ENCODE measurements at regions not wholly inside any gene's neighbourhood (a gene's known extent, or its start where the extent isn't known, plus 50 kb on each side); places are given as distances from the start of the nearest gene placed in this dataset.

DNA sequence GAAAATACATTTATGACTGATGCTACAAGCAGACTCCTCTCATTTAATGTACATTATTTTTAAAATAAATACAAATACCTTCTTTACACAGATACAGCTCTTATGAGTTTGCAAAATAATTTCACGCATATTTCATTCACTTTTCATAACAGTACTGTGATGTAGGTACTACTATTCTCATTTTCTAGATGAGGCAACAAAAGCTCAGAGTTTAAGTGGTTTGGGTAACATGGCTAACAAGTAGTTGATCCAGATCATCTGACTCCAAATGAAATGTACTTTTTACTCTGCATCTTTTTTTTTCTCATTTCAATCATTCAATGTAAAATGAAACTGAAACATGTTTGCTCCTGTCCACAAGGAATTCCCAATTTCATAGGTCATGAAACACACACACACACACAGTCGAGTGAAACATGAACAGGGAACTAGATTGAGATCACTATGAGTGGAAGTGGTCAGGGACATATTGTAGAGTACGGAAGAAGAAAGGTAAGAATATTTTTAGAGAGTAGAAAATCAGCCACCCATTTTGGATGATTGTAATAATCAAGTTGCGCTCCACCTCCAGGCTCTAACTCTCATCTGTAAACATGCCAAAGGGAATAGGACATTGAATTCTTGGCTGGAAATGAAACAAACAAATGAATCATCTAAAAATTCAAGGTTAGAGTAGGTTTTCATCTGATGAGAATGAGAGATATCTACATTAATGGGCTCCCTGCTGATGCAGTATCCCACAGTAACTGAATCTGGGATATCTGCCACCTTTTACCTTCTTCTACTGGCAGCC, 92.4 kb downstream of the CLDN1 start:
- Histone ChIP-seq H3F3A (replicated peaks; ENCODE audit: low read depth) (no peaks in the 10 kb centered on the region), H3K4me2 (no peak overlapping the region), H3K4me1 (ENCODE audit: insufficient read depth) (no peaks in the 10 kb centered on the region), H3K4me3 (no peak overlapping the region), H3K27ac (ENCODE audit: low read depth) (no peak overlapping the region), H2AFZ (no peak overlapping the region), H3K79me2 (replicated peaks; ENCODE audit: insufficient read depth) (no peaks in the 10 kb centered on the region), H3K27me3 (ENCODE audit: insufficient read depth) (no peaks in the 10 kb centered on the region), H3K9me2 (ENCODE audit: insufficient read depth) (no peaks in the 10 kb centered on the region), H3K36me3 (ENCODE audit: insufficient read depth) (no peaks in the 10 kb centered on the region), H4K20me1 (replicated peaks; ENCODE audit: insufficient read depth) (no peaks in the 10 kb centered on the region)
- H3K9me3 Mint-ChIP-seq: no peaks in the 10 kb centered on the region
- H3K4me1 Mint-ChIP-seq: no peaks in the 10 kb centered on the region; the same call in 2 of the 3 replicates
- no peak overlapping the region for H3K4me3 Mint-ChIP-seq
- no peaks in the 10 kb centered on the region for H3K27me3 Mint-ChIP-seq (ENCODE audit: insufficient read depth, low read depth, poor library complexity)
- H3K36me3 Mint-ChIP-seq (ENCODE audit: low read depth): no peaks in the 10 kb centered on the region
- DNase-seq (ENCODE audit: low spot score) (no peak), ATAC-seq (no peak)
- H3K27ac Mint-ChIP-seq: no peak overlapping the region
- TF ChIP-seq CREB1 (CRISPR knock-in tag; IDR thresholded peaks at IDR 0.05; ENCODE audit: low read depth) (no peak), ZNF331 (CRISPR knock-in tag; IDR thresholded peaks at IDR 0.05; ENCODE audit: low read depth) (no peak)

DNA sequence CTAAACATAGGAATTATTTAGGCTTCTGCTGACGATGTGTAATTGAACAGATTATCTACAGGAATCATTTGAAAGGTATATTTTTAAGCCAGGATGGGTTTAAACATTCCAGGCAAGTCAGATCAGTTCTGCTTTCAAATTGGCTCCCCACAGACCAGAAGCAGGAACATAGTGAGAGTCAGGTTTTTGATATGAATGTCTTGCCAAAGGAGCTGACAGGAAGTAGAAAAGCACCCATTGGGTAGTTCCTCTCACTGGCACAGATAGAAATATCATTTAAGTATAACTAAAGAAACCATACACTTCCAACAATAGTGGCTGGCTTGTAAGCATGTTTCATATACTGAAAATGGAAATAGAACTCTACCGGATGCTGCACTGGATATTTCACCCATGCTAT, 95.2 kb downstream of the CLDN1 start:
- Histone ChIP-seq H2AFZ (no peak overlapping the region), H4K20me1 (replicated peaks; ENCODE audit: insufficient read depth) (no peaks in the 10 kb centered on the region), H3K79me2 (replicated peaks; ENCODE audit: insufficient read depth) (no peaks in the 10 kb centered on the region), H3F3A (replicated peaks; ENCODE audit: low read depth) (no peaks in the 10 kb centered on the region), H3K9me2 (ENCODE audit: insufficient read depth) (no peaks in the 10 kb centered on the region), H3K27ac (ENCODE audit: low read depth) (no peak overlapping the region), H3K36me3 (ENCODE audit: insufficient read depth) (no peaks in the 10 kb centered on the region), H3K27me3 (ENCODE audit: insufficient read depth) (no peaks in the 10 kb centered on the region), H3K4me2 (no peak overlapping the region), H3K4me3 (no peak overlapping the region), H3K4me1 (ENCODE audit: insufficient read depth) (no peaks in the 10 kb centered on the region)
- no peaks in the 10 kb centered on the region for H3K36me3 Mint-ChIP-seq (ENCODE audit: low read depth)
- peaks cover 2% of the 10 kb centered on the region for H3K27me3 Mint-ChIP-seq (ENCODE audit: insufficient read depth, low read depth, poor library complexity)
- no peak overlapping the region for H3K4me3 Mint-ChIP-seq
- no peaks in the 10 kb centered on the region; the same call in 2 of the 3 replicates for H3K4me1 Mint-ChIP-seq
- no peaks in the 10 kb centered on the region for H3K9me3 Mint-ChIP-seq
- no peak overlapping the region for H3K27ac Mint-ChIP-seq
- DNase-seq (ENCODE audit: low spot score): no peak
- ATAC-seq: no peak
- TF ChIP-seq JUNB (IDR thresholded peaks at IDR 0.05; ENCODE audit: unreplicated experiment): no peak
- no peak for TF ChIP-seq EZH2phosphoT487 (IDR thresholded peaks at IDR 0.05; ENCODE audit: unreplicated experiment)
- no peak for TF ChIP-seq ZNF114 (CRISPR knock-in tag; IDR thresholded peaks at IDR 0.05)
- TF ChIP-seq, protein P1, sequence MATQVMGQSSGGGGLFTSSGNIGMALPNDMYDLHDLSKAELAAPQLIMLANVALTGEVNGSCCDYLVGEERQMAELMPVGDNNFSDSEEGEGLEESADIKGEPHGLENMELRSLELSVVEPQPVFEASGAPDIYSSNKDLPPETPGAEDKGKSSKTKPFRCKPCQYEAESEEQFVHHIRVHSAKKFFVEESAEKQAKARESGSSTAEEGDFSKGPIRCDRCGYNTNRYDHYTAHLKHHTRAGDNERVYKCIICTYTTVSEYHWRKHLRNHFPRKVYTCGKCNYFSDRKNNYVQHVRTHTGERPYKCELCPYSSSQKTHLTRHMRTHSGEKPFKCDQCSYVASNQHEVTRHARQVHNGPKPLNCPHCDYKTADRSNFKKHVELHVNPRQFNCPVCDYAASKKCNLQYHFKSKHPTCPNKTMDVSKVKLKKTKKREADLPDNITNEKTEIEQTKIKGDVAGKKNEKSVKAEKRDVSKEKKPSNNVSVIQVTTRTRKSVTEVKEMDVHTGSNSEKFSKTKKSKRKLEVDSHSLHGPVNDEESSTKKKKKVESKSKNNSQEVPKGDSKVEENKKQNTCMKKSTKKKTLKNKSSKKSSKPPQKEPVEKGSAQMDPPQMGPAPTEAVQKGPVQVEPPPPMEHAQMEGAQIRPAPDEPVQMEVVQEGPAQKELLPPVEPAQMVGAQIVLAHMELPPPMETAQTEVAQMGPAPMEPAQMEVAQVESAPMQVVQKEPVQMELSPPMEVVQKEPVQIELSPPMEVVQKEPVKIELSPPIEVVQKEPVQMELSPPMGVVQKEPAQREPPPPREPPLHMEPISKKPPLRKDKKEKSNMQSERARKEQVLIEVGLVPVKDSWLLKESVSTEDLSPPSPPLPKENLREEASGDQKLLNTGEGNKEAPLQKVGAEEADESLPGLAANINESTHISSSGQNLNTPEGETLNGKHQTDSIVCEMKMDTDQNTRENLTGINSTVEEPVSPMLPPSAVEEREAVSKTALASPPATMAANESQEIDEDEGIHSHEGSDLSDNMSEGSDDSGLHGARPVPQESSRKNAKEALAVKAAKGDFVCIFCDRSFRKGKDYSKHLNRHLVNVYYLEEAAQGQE (IDR thresholded peaks at IDR 0.05; ENCODE audit: unreplicated experiment): no peak
- no peak for TF ChIP-seq STAT1 (IDR thresholded peaks at IDR 0.05; ENCODE audit: unreplicated experiment)
- no peak for TF ChIP-seq CREB1 (CRISPR knock-in tag; IDR thresholded peaks at IDR 0.05; ENCODE audit: low read depth)
- TF ChIP-seq, protein P2, sequence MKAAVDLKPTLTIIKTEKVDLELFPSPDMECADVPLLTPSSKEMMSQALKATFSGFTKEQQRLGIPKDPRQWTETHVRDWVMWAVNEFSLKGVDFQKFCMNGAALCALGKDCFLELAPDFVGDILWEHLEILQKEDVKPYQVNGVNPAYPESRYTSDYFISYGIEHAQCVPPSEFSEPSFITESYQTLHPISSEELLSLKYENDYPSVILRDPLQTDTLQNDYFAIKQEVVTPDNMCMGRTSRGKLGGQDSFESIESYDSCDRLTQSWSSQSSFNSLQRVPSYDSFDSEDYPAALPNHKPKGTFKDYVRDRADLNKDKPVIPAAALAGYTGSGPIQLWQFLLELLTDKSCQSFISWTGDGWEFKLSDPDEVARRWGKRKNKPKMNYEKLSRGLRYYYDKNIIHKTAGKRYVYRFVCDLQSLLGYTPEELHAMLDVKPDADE (IDR thresholded peaks at IDR 0.05): no peak
- no peak for TF ChIP-seq ZNF331 (CRISPR knock-in tag; IDR thresholded peaks at IDR 0.05; ENCODE audit: low read depth)
- no peak for TF ChIP-seq POLR2AphosphoS5 (IDR thresholded peaks at IDR 0.05; ENCODE audit: low read depth)
- TF ChIP-seq, protein P3, sequence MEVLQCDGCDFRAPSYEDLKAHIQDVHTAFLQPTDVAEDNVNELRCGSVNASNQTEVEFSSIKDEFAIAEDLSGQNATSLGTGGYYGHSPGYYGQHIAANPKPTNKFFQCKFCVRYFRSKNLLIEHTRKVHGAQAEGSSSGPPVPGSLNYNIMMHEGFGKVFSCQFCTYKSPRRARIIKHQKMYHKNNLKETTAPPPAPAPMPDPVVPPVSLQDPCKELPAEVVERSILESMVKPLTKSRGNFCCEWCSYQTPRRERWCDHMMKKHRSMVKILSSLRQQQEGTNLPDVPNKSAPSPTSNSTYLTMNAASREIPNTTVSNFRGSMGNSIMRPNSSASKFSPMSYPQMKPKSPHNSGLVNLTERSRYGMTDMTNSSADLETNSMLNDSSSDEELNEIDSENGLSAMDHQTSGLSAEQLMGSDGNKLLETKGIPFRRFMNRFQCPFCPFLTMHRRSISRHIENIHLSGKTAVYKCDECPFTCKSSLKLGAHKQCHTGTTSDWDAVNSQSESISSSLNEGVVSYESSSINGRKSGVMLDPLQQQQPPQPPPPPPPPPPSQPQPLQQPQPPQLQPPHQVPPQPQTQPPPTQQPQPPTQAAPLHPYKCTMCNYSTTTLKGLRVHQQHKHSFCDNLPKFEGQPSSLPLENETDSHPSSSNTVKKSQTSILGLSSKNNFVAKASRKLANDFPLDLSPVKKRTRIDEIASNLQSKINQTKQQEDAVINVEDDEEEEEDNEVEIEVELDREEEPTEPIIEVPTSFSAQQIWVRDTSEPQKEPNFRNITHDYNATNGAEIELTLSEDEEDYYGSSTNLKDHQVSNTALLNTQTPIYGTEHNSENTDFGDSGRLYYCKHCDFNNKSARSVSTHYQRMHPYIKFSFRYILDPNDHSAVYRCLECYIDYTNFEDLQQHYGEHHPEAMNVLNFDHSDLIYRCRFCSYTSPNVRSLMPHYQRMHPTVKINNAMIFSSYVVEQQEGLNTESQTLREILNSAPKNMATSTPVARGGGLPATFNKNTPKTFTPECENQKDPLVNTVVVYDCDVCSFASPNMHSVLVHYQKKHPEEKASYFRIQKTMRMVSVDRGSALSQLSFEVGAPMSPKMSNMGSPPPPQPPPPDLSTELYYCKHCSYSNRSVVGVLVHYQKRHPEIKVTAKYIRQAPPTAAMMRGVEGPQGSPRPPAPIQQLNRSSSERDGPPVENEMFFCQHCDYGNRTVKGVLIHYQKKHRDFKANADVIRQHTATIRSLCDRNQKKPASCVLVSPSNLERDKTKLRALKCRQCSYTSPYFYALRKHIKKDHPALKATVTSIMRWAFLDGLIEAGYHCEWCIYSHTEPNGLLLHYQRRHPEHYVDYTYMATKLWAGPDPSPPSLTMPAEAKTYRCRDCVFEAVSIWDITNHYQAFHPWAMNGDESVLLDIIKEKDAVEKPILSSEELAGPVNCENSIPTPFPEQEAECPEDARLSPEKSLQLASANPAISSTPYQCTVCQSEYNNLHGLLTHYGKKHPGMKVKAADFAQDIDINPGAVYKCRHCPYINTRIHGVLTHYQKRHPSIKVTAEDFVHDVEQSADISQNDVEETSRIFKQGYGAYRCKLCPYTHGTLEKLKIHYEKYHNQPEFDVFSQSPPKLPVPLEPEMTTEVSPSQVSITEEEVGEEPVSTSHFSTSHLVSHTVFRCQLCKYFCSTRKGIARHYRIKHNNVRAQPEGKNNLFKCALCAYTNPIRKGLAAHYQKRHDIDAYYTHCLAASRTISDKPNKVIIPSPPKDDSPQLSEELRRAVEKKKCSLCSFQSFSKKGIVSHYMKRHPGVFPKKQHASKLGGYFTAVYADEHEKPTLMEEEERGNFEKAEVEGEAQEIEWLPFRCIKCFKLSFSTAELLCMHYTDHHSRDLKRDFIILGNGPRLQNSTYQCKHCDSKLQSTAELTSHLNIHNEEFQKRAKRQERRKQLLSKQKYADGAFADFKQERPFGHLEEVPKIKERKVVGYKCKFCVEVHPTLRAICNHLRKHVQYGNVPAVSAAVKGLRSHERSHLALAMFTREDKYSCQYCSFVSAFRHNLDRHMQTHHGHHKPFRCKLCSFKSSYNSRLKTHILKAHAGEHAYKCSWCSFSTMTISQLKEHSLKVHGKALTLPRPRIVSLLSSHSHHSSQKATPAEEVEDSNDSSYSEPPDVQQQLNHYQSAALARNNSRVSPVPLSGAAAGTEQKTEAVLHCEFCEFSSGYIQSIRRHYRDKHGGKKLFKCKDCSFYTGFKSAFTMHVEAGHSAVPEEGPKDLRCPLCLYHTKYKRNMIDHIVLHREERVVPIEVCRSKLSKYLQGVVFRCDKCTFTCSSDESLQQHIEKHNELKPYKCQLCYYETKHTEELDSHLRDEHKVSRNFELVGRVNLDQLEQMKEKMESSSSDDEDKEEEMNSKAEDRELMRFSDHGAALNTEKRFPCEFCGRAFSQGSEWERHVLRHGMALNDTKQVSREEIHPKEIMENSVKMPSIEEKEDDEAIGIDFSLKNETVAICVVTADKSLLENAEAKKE (CRISPR knock-in tag; IDR thresholded peaks at IDR 0.05): no peak
- no peak for TF ChIP-seq NANOG (IDR thresholded peaks at IDR 0.05; ENCODE audit: borderline replicate concordance)
